ENCODE measurements at regions not wholly inside any gene's neighbourhood (a gene's known extent, or its start where the extent isn't known, plus 50 kb on each side); places are given as distances from the start of the nearest gene placed in this dataset.

- Mint-ChIP-seq H3K27me3 (ENCODE audit: low read depth) (peaks cover 7% of the 10 kb centered on the region; the same call in 1 of the 2 replicates), H3K9me3 (no peaks in the 10 kb centered on the region), H3K4me3 (no peak overlapping the region), H3K4me1 (peaks cover 2 to 11% of the 10 kb centered on the region in 2 experiments; a peak in 2 of 4 replicates), H3K36me3 (ENCODE audit: insufficient read depth in 1 of 3, low read depth in 3 of 3) (no peaks in the 10 kb centered on the region; a peak in 1 of 7 replicates), H3K27ac (no peak overlapping the region)
- Histone ChIP-seq H2BK12ac (ENCODE audit: insufficient read length, low read depth, low read length) (no peak overlapping the region), H3K18ac (ENCODE audit: insufficient read length, low read depth, low read length) (no peak overlapping the region), H4K91ac (ENCODE audit: insufficient read length, low read depth, low read length) (no peak overlapping the region), H2BK5ac (ENCODE audit: insufficient read length, low read length) (no peak overlapping the region), H3K4ac (ENCODE audit: low read depth, low read length) (no peak overlapping the region), H3K79me2 (ENCODE audit: insufficient read depth, low read length) (no peaks in the 10 kb centered on the region), H3K23me2 (ENCODE audit: insufficient read length, low read depth, low read length, poor library complexity, severe bottlenecking) (no peaks in the 10 kb centered on the region), H3K4me2 (ENCODE audit: insufficient read depth, insufficient read length, low read length) (no peak overlapping the region), H3K4me1 (ENCODE audit: insufficient read depth, low read length) (no peaks in the 10 kb centered on the region), H4K8ac (replicated peaks; ENCODE audit: insufficient read length, low read depth, low read length) (no peak overlapping the region), H2BK20ac (ENCODE audit: low read depth, low read length, poor library complexity, severe bottlenecking) (no peak overlapping the region), H3K23ac (ENCODE audit: insufficient read length, low read depth, low read length) (no peak overlapping the region), H2AK5ac (ENCODE audit: insufficient read length, low read length) (no peak overlapping the region), H2BK15ac (ENCODE audit: low read depth, low read length) (no peak overlapping the region), H2BK120ac (ENCODE audit: low read depth, low read length, poor library complexity, severe bottlenecking) (no peak overlapping the region), H3K27me3 (ENCODE audit: insufficient read depth, low read length) (no peaks in the 10 kb centered on the region), H2AFZ (ENCODE audit: low read length) (no peak overlapping the region), H4K5ac (ENCODE audit: insufficient read length, low read depth, low read length) (no peak overlapping the region), H4K20me1 (ENCODE audit: control insufficient read depth, insufficient read depth, insufficient read length) (peaks cover 3% of the 10 kb centered on the region), H3K27ac (ENCODE audit: insufficient read length, low read depth, low read length) (no peak overlapping the region), H3K9me3 (ENCODE audit: control insufficient read depth, low read depth, low read length) (no peaks in the 10 kb centered on the region), H3K79me1 (ENCODE audit: insufficient read depth, low read depth, low read length, poor library complexity, severe bottlenecking) (no peaks in the 10 kb centered on the region), H3K56ac (ENCODE audit: insufficient read length, low read depth, low read length) (no peak overlapping the region), H3T11ph (ENCODE audit: low read length) (no peak overlapping the region), H3K9ac (ENCODE audit: extremely low read depth, insufficient read length, low read length) (no peak overlapping the region), H3K14ac (ENCODE audit: insufficient read depth, low read length) (no peak overlapping the region)
- 100% methylated on average over 1 of the region's 2 CpGs for WGBS (ENCODE audit: extremely low coverage, insufficient read length, low lambda C conversion rate)
- DNase-seq: no peak
- TF ChIP-seq CTCF (conservative IDR thresholded peaks at IDR 0.05): no peak
Measured at GRCh38 chr7:31418928-31419327, 78.4 kb upstream of the NEUROD6 start.
